Right hindlimb (tissue), 1 donor: ENCODE measurements at regions not wholly inside any gene's neighbourhood (a gene's known extent, or its start where the extent isn't known, plus 50 kb on each side); places are given as distances from the start of the nearest gene placed in this dataset.
A peak's percentile ranks its signal among the peaks of the same experiment; 100 is the strongest.

ENCODE experiments used
- DNase-seq: peaks from one replicate; pipeline ENCODE4 v3.0.0-alpha.2; 2018

GRCh38 chr2:129293326-129293725 lies 686.1 kb upstream of the RAB6C start:
- no peak for DNase-seq

DNA sequence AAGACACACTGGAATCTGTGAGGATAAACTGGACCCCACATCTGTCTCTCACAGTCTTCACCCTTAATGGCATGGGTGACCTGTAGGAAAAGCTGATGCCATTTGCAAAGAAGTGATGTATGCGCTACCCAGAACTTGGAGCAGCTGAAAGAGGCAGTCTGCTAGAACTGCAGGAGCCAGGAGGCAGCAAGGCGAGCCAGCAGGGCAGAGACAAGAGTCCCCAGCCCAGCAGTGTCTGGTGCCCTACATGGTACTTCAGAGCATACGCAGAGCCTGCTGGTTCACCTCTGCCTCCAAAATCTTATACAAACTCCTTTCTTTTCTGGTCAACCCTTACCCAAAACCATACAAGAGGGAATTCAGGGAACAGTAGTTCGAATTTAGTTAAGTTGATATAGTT lies 683.1 kb upstream of the RAB6C start:
- no peak for DNase-seq

DNA sequence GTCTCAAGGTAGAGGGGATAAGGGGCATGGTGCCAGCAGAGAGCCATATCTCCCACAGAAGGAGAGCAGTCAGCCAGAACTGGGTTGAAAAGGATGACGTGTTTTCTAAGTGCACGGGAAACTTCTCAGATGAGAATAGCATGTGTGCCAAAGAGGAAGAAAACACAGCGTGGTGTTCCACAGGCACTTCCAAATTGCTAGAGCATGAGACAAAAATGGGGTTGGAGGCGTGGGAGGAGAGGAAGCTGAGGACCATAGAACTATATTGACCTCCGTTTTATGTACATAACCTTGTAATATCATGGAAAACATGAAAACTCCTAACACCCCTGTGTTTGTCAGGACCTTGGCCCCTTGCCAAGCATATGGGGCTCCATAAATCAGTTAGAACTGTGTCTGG lies 682.7 kb upstream of the RAB6C start:
- peak; percentile 63 for DNase-seq

GRCh38 chr2:129297430-129297829 lies 682.0 kb upstream of the RAB6C start:
- DNase-seq = no peak

DNA sequence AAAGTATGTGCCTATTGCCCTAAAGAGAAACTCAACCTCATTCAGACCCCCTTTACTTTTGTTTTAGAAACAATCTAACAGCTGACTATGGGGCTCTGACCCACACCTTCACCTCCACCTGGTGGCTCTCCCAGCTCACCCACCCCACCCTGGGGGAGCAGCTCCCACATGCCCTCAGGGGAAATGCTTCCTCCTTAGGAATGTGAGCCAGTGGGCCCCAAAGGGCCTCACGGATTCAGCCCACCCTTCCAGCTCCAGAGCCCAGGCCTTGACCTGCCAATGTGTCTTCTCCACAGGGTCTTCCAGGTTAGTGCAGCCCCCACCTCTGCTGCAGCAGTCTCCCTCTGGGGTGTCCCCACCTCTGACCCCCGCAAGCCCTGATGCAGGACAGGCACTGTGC lies 680.1 kb upstream of the RAB6C start:
- no peak for DNase-seq

GRCh38 chr2:129299756-129300155 lies 679.7 kb upstream of the RAB6C start:
- no peak for DNase-seq

GRCh38 chr2:129300456-129300855 lies 679.0 kb upstream of the RAB6C start:
- no peak for DNase-seq

- DNase-seq = peak; percentile 64
These were observed 678.0 kb upstream of the RAB6C start for GRCh38 chr2:129301431-129301913.

- no peak for DNase-seq
These were observed 677.4 kb upstream of the RAB6C start for GRCh38 chr2:129302106-129302505.

- no peak for DNase-seq
These were observed 676.8 kb upstream of the RAB6C start for GRCh38 chr2:129302561-129303183.

- DNase-seq = no peak
These were observed 665.3 kb upstream of the RAB6C start for GRCh38 chr2:129314120-129314519.

GRCh38 chr2:129318581-129319421 lies 660.7 kb upstream of the RAB6C start:
- DNase-seq = no peak

GRCh38 chr2:129319422-129319717 lies 660.1 kb upstream of the RAB6C start:
- peak; percentile 54 for DNase-seq

GRCh38 chr2:129320288-129320687 lies 659.2 kb upstream of the RAB6C start:
- DNase-seq = no peak

GRCh38 chr2:129324349-129324748 lies 655.1 kb upstream of the RAB6C start:
- DNase-seq = no peak

DNA sequence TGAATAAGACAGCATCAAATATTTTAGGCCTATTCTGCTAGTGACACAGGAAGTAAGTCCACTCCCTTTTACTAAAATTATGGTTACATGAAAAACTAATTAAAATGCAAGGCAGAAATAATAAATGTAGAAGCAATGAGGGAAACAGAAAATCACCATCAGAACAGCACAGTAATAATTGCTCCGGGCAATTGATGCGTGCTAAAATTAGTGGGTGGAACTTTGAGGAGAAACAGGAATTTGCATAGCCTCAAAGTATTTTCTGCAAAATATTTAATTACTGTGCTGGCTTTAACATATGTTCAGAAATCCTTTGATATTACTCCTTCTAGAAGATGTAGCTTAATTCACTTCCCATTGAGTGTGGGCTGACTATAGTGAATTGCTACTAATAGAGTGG lies 654.3 kb upstream of the RAB6C start:
- no peak for DNase-seq

- no peak for DNase-seq
These were observed 649.9 kb upstream of the RAB6C start for GRCh38 chr2:129329574-129329973.

DNA sequence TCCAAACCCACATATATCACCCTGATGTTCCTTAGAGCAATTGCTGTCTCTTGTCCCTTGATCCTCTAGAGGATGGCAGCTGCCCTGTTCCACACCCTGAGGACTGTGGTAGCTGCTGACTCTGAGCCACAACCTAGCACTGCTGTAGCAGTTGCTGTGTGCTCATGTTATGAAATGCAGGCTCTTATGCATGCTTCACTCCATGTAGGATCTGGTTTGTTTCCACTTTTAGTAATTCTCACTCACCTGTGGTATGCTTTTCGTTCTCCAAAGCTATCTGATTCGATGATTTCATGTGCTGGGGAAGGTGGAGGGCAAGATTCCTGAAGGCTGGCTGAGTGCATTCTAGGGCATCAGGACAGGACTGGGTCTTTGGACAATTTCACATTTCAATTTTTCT lies 649.0 kb upstream of the RAB6C start:
- no peak for DNase-seq

- no peak for DNase-seq
These were observed 647.8 kb upstream of the RAB6C start for GRCh38 chr2:129331638-129332037.

DNA sequence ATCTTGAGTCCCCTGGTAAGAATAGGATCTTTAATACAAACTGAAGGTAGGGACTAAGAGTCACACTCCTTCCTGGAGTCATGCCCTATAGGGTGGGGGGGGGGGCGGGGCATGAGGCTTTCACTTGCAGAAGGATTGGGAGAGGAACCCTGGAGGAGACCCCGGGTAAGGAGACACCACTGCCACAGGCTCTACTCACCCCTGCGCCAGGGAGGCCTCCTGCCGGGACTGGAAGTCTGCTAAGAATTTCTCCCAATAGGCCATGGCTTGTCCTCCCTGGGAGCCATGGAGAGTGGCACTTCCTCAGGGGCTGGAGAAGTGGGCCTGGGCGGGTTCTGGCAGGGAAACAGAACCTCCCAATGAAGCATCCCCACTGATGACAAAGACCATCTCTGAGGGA lies 645.3 kb upstream of the RAB6C start:
- DNase-seq = no peak

DNA sequence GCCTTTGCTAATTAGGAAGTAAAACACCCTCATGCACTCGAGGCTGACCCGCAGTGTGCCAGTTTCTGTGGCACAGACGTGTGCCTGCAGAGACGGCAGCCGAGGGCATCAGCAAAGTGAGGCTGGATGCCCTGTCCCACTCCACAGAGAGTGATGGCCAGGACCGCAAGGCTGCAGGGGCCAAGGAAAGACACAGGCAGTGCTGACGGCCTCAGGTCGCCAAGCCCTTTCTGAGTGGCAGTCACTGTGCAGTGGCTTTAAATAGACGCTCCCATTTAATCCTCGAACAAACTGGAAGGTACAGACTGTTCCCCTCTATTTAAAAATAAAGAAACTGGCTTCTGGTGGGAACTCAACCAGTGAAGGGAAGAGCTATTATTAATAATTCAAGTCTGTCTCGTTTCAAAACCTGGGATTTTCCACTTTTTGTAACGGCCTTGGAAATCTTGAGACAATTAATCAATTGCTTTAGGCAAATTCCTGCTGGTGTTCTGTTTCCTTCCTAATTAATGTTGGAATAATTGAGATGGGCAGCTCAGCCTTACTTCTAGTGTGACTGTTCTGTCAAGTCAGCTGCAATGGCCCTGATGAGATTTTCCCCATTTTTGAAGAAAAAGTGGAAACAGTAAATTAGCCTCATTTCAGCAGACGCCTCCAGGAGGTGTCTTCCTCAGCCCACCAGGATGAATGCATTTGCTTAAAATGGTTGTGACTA lies 644.6 kb upstream of the RAB6C start:
- no peak for DNase-seq

DNA sequence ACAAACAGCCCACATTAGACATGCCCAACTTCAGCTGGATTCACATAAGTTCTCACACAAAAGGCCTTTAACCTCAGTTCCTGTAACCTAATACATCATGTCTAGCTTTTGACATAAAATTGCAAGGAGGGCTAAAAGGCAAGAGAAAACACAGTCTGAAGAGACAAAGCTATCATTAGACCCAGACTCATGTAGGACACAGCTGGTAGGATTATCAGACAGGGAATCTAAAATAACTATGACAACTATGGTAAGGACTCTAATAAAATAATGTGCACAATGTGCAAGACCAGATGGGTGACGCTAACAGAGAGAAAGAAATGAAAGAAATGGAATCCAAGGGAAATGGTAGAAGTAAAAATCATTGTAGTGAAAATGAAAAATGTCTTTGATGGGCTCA lies 643.2 kb upstream of the RAB6C start:
- DNase-seq = no peak

- DNase-seq = no peak
These were observed 642.4 kb upstream of the RAB6C start for GRCh38 chr2:129337076-129337475.

DNA sequence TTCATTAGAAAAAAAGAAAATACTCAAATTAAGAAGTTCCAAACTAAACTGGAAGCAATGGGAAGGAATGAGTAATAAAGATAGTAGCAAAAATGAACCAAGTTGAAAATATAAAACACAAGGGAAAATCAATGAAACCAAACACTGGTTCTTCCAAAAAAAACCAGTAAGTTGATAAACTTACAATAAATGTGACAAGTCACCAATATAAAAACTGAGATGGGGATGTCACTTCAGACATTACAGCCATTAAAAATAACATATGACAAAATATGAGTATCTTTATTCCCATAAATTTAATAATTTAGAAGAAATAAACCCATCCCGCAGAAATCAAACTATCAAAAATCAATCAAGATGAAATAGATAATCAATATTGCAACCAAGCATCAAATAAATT lies 633.9 kb upstream of the RAB6C start:
- DNase-seq = no peak
